Spleen (tissue), 11 donors: ENCODE measurements at regions not wholly inside any gene's neighbourhood (a gene's known extent, or its start where the extent isn't known, plus 50 kb on each side); places are given as distances from the start of the nearest gene placed in this dataset.

Experiments
- DNase-seq: peaks from one replicate; pipeline ENCODE4 v3.0.0-alpha.2; 2020
- H3K27ac ChIP-seq, 8 donors: fragments of 200-600 bp; sonication (generic) in 7 of 8; 1 replicate in 4 of 8; 2 replicates in 4 of 8; pipeline versions ENCODE4 v1.5.0 to v1.8.0; 2016 to 2021; ENCODE audit warnings: inconsistent platforms in 4 of 8, mild to moderate bottlenecking in 4 of 8, moderate library complexity in 1 of 8
- H3K27me3 ChIP-seq, 7 donors: fragments of 200-600 bp; sonication (generic) in 6 of 7; replicated peaks in 1 of 7; 1 replicate in 4 of 7; 2 replicates in 3 of 7; pipeline versions ENCODE4 v1.5.0 to v1.8.0; 2016 to 2021; ENCODE audit warnings: inconsistent platforms in 3 of 7, mild to moderate bottlenecking in 1 of 7
- H3K36me3 ChIP-seq, 6 donors: fragments of 200-600 bp; sonication (generic) in 5 of 6; 1 replicate in 4 of 6; 2 replicates in 2 of 6; pipeline versions ENCODE4 v1.5.0 to v1.8.0; 2016 to 2021; ENCODE audit warnings: inconsistent platforms in 2 of 6
- H3K4me1 ChIP-seq, 6 donors: fragments of 200-600 bp; sonication (generic) in 5 of 6; 1 replicate in 3 of 6; 2 replicates in 3 of 6; pipeline versions ENCODE4 v1.5.0 to v1.8.0; 2016 to 2021; ENCODE audit warnings: inconsistent platforms in 3 of 6
- H3K4me3 ChIP-seq, 8 donors: fragments of 200-600 bp; sonication (generic) in 7 of 8; 1 replicate in 4 of 8; 2 replicates in 4 of 8; pipeline versions ENCODE4 v1.5.0 to v1.8.0; 2016 to 2021; ENCODE audit warnings: inconsistent platforms in 4 of 8, mild to moderate bottlenecking in 4 of 8, moderate library complexity in 2 of 8
- H3K9me3 ChIP-seq, 8 donors: fragments of 200-600 bp; sonication (generic) in 7 of 8; 1 replicate in 4 of 8; 2 replicates in 4 of 8; pipeline versions ENCODE4 v1.5.0 to v1.8.0; 2016 to 2021; ENCODE audit warnings: inconsistent platforms in 4 of 8
- POLR2A ChIP-seq, 3 donors: fragments of 450-650 bp; IDR thresholded peaks; one replicate each; pipeline ENCODE4 v1.5.1; 2017; ENCODE audit warnings: antibody characterized with exemption in 3 of 3, mild to moderate bottlenecking in 1 of 3
- POLR2AphosphoS5 ChIP-seq, 3 donors: sonication (generic); formaldehyde crosslinking; IDR thresholded peaks; one replicate each; pipeline ENCODE4 v1.5.1; 2017; ENCODE audit warnings: antibody characterized with exemption in 3 of 3
- WGBS, 5 donors: extraction: QIAGEN DNeasy Blood & Tissue Kit in 3 of 5; methylation state at CpG; one replicate each; pipeline versions ENCODE4 v1.1.5 to v1.1.7; 2013 to 2018; 5-methylcytosine and 5-hydroxymethylcytosine counted together
- intact Hi-C: fragments of 100-400 bp; cut with DNase I; formaldehyde crosslinking; loops from one replicate; pipeline ENCODE4 v1.15.0; 2023; ENCODE audit warnings: low total_unique reads
- TF ChIP-seq, protein P1 (sequence below), 11 experiments: fragments of 200-600 bp in 7 of 11; fragments of 450-650 bp in 4 of 11; sonication (generic) in 4 of 11; IDR thresholded peaks in 8 of 11; conservative IDR thresholded peaks in 3 of 11; 1 replicate in 7 of 11; 2 replicates in 4 of 11; pipeline versions ENCODE4 v1.4.0 to v1.8.0; 2016 to 2021; ENCODE audit warnings: antibody characterized with exemption in 11 of 11, inconsistent platforms in 4 of 11, mild to moderate bottlenecking in 1 of 11
- donor health status: healthy with polysubstance abuse.
- donor health status: DM: no; HTN: no; CAD: no; lungs with moderate emphysema.
- donor health status: DM: no; HTN: no; CAD: no.
- donor health status: Bipolar disorder and iron deficiency.
- donor health status: healthy.
- donor health status: DM: no; HTN: no; CAD: no.
- donor health status: DM: yes; HTN: yes; CAD: no.

DNA sequence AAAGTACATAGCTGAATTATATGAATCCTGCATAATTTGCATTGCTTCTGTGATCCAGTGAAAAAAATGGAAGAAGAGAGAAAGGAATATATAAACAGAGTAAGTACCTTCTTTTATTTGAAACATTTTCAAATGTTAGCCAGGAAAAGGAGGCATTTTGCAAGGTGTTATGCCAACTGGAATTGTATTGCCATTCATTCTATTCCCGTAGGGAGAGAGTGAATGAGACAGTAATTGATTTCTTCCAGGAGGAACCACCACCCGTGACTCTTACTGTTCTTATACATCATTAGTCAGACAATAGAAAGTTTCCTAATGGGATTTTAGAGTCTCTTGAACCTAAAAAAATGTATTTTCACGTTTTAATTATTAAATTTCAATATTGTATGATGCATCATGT, 324.1 kb upstream of the ALCAM start:
- no peak for DNase-seq
- H3K9me3 ChIP-seq = no peaks in the 10 kb centered on the region
- H3K36me3 ChIP-seq = no peaks in the 10 kb centered on the region
- intact Hi-C loops = no loop called here
- no peaks in the 10 kb centered on the region for H3K27me3 ChIP-seq
- H3K4me1 ChIP-seq = no peaks in the 10 kb centered on the region
- no peak overlapping the region for H3K27ac ChIP-seq
- 26 to 63% (median 42%) methylated on average over 3 of the region's 3 CpGs for WGBS, 5 donors
- TF ChIP-seq POLR2A (IDR thresholded peaks at IDR 0.05) = no peak
- TF ChIP-seq POLR2AphosphoS5 (IDR thresholded peaks at IDR 0.05) = no peak
- TF ChIP-seq, protein P1, sequence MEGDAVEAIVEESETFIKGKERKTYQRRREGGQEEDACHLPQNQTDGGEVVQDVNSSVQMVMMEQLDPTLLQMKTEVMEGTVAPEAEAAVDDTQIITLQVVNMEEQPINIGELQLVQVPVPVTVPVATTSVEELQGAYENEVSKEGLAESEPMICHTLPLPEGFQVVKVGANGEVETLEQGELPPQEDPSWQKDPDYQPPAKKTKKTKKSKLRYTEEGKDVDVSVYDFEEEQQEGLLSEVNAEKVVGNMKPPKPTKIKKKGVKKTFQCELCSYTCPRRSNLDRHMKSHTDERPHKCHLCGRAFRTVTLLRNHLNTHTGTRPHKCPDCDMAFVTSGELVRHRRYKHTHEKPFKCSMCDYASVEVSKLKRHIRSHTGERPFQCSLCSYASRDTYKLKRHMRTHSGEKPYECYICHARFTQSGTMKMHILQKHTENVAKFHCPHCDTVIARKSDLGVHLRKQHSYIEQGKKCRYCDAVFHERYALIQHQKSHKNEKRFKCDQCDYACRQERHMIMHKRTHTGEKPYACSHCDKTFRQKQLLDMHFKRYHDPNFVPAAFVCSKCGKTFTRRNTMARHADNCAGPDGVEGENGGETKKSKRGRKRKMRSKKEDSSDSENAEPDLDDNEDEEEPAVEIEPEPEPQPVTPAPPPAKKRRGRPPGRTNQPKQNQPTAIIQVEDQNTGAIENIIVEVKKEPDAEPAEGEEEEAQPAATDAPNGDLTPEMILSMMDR (IDR thresholded peaks at IDR 0.05 in 8 of 11, conservative IDR thresholded peaks at IDR 0.05 in 3 of 11) = no peak
- no peak overlapping the region for H3K4me3 ChIP-seq

DNA sequence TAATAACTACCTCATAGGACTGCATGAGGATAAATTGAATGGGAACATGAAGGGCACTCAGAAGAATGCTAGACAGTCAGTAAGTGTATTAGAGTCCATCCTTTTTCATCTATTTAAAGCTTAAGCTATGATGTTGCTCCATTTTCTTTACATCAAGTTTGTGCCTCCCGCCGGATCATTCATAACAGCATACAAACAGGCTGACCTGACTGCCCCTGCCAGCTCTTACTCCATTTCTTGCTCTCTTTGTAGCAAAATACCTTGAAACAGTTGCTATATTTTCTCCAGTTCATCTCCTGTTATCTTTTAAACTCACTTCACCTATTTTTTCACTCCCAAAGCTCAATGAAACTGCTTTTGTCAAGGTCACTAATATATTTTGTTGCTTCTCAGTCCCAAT, 315.6 kb upstream of the ALCAM start:
- TF ChIP-seq, protein P1 (IDR thresholded peaks at IDR 0.05 in 8 of 11, conservative IDR thresholded peaks at IDR 0.05 in 3 of 11) = no peak
- TF ChIP-seq POLR2A (IDR thresholded peaks at IDR 0.05) (no peak), POLR2AphosphoS5 (IDR thresholded peaks at IDR 0.05) (no peak)
- WGBS, 5 donors = 67 to 98% (median 94%) methylated on average over 2 of the region's 2 CpGs

DNA sequence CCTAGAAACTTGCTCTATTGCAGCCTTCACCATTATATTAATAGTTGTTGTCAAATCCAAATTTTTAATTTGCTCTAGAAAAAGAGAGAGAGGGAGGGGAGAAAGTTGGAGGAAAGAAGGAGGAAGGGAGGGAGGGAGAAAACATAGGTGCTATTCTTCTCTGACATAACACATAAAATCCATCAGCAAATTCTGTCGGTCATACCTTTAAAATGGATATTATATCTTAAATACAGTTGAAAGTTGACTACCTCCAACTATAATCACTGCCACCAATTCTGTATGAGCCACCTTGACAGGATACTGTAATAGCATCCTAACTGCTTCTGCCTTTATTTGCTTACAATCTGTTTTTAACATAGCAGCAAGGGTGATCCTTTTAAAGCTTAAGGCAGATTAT, 314.7 kb upstream of the ALCAM start:
- no peaks in the 10 kb centered on the region for H3K36me3 ChIP-seq
- no peaks in the 10 kb centered on the region for H3K4me1 ChIP-seq
- 92 to 100% (median 96%) methylated on average over 1 of the region's 1 CpG for WGBS, 5 donors
- H3K4me3 ChIP-seq = no peak overlapping the region
- intact Hi-C loops = no loop called here
- H3K9me3 ChIP-seq = no peaks in the 10 kb centered on the region
- no peak for DNase-seq
- no peaks in the 10 kb centered on the region for H3K27me3 ChIP-seq
- TF ChIP-seq, protein P1 (IDR thresholded peaks at IDR 0.05 in 8 of 11, conservative IDR thresholded peaks at IDR 0.05 in 3 of 11) = no peak
- no peak for TF ChIP-seq POLR2A (IDR thresholded peaks at IDR 0.05)
- no peak for TF ChIP-seq POLR2AphosphoS5 (IDR thresholded peaks at IDR 0.05)
- H3K27ac ChIP-seq = no peak overlapping the region

More for the DNA sequence above, 315.6 kb upstream of the ALCAM start:
- Histone ChIP-seq H3K4me3 (no peak overlapping the region), H3K27me3 (no peaks in the 10 kb centered on the region), H3K4me1 (no peaks in the 10 kb centered on the region), H3K36me3 (no peaks in the 10 kb centered on the region), H3K9me3 (no peaks in the 10 kb centered on the region), H3K27ac (no peak overlapping the region)
- DNase-seq = no peak
- intact Hi-C loops = no loop called here

DNA sequence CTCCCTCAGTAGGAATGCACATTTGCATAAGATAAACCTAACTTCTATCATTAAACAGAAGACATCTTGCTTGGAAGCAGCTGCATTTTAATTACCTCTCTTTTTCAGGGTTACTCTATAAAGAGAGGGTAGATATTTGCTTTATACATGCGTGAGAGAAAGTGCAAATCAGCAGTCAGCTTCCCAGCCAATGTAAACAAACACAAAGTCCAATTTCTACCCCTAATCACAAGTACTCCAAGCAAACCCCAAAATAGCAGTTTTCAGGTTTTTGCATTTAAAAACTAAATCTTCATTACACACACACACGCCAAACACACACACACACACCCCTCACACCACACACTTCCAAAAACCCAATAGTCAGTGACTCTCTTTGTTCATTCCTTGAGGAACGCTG, 303.9 kb upstream of the ALCAM start:
- 39 to 74% (median 58%) methylated on average over 3 of the region's 3 CpGs for WGBS, 5 donors
- DNase-seq = no peak
- Histone ChIP-seq H3K4me3 (no peak overlapping the region), H3K4me1 (no peaks in the 10 kb centered on the region), H3K9me3 (no peaks in the 10 kb centered on the region), H3K27ac (no peak overlapping the region), H3K27me3 (no peaks in the 10 kb centered on the region), H3K36me3 (no peaks in the 10 kb centered on the region)
- TF ChIP-seq, protein P1 (IDR thresholded peaks at IDR 0.05 in 8 of 11, conservative IDR thresholded peaks at IDR 0.05 in 3 of 11) = no peak
- TF ChIP-seq POLR2A (IDR thresholded peaks at IDR 0.05) = no peak
- intact Hi-C loops = no loop called here
